ENCODE measurements at regions not wholly inside any gene's neighbourhood (a gene's known extent, or its start where the extent isn't known, plus 50 kb on each side); places are given as distances from the start of the nearest gene placed in this dataset.

- Histone ChIP-seq H2AFZ (ENCODE audit: low read depth, low read length, poor library complexity, severe bottlenecking) (no peak overlapping the region), H3K27ac (ENCODE audit: low read depth, low read length) (no peak overlapping the region), H3K36me3 (ENCODE audit: control insufficient read depth in 1 of 2, insufficient read depth in 2 of 2, low read length in 2 of 2) (no peaks in the 10 kb centered on the region), H3K9me2 (ENCODE audit: insufficient read depth) (no peaks in the 10 kb centered on the region), H4K20me1 (ENCODE audit: insufficient read depth) (no peaks in the 10 kb centered on the region), H3K79me2 (ENCODE audit: insufficient read depth, low read length) (no peaks in the 10 kb centered on the region), H3K4me2 (ENCODE audit: low read length) (no peak overlapping the region), H3K9ac (ENCODE audit: low read length) (no peak overlapping the region), H3K4me3 (replicated peaks in 1 of 2; ENCODE audit: low read depth in 1 of 2, low read length in 2 of 2) (no peak overlapping the region), H3K4me1 (ENCODE audit: control insufficient read depth in 1 of 2, insufficient read depth in 2 of 2, low read length in 2 of 2) (peaks cover 0 to 6% of the 10 kb centered on the region in 2 experiments; a peak in 1 of 4 replicates), H3K9me3 (ENCODE audit: control insufficient read depth in 1 of 2, insufficient read depth in 1 of 2, low read depth in 1 of 2, low read length in 2 of 2) (no peaks in the 10 kb centered on the region), H3K27me3 (ENCODE audit: insufficient read depth, low read length) (no peaks in the 10 kb centered on the region)
- TF ChIP-seq SRF (IDR thresholded peaks at IDR 0.05; ENCODE audit: low read depth) (no peak), EZH2phosphoT487 (IDR thresholded peaks at IDR 0.05; ENCODE audit: borderline replicate concordance) (no peak), ZFX (IDR thresholded peaks at IDR 0.05) (no peak), CBX3 (IDR thresholded peaks at IDR 0.05; ENCODE audit: low read depth) (no peak), JUND (IDR thresholded peaks at IDR 0.05) (no peak), SP1 (IDR thresholded peaks at IDR 0.05; ENCODE audit: low read depth) (no peak)
- RAD21 ChIA-PET (ENCODE audit: low non-redundant PET in 1 of 2, low total read pairs in 2 of 2, uncharacterized antibody in 2 of 2, unreplicated experiment in 2 of 2): interaction anchor here in 1 of 2 experiments (0.9 kb wide), 1 partner anchor 11 kb away, joined by 3 read pairs; no protein-coding TSS in a partner anchor
- no TSS peak for BruUV-seq (replicated peaks)
- POLR2A ChIA-PET: no interaction called here
- ATAC-seq (peak; percentile 50; the same call in 1 of the 2 replicates), DNase-seq (ENCODE audit: low read depth, low spot score) (no peak)
- CTCF ChIA-PET: interaction anchor here (1.4 kb wide), 1 partner anchor 508 kb away, joined by 3 read pairs; no protein-coding TSS in a partner anchor
- intact Hi-C loops (cut with micrococcal nuclease): no loop called here
Measured at GRCh38 chr2:12498286-12498685, 218.4 kb upstream of the TRIB2 start.

GRCh38 chr2:12498704-12499103 lies 218.0 kb upstream of the TRIB2 start:
- intact Hi-C loops (cut with micrococcal nuclease): no loop called here
- CTCF ChIA-PET: no interaction called here
- DNase-seq (ENCODE audit: low read depth, low spot score): no peak
- TF ChIP-seq ZFX (IDR thresholded peaks at IDR 0.05): no peak
- TF ChIP-seq EGR1 (IDR thresholded peaks at IDR 0.05; ENCODE audit: low read depth): no peak
- TF ChIP-seq EZH2phosphoT487 (IDR thresholded peaks at IDR 0.05; ENCODE audit: borderline replicate concordance): no peak
- no peak for TF ChIP-seq CTCF (IDR thresholded peaks at IDR 0.05 in 2 of 3, conservative IDR thresholded peaks at IDR 0.05 in 1 of 3; ENCODE audit: borderline replicate concordance in 1 of 3, insufficient read depth in 1 of 3, low read depth in 2 of 3, low read length in 2 of 3)
- no peak for TF ChIP-seq POLR2A (IDR thresholded peaks at IDR 0.05; ENCODE audit: borderline replicate concordance, extremely low read depth, insufficient read depth, insufficient read length)
- no peak for TF ChIP-seq ATF3 (IDR thresholded peaks at IDR 0.05)
- TF ChIP-seq REST (IDR thresholded peaks at IDR 0.05; ENCODE audit: low read depth): no peak
- no peak for TF ChIP-seq TCF7L2 (IDR thresholded peaks at IDR 0.05; ENCODE audit: borderline replicate concordance, extremely low read depth, insufficient read depth, insufficient read length)
- TF ChIP-seq SRF (IDR thresholded peaks at IDR 0.05; ENCODE audit: low read depth): no peak
- TF ChIP-seq CBX3 (IDR thresholded peaks at IDR 0.05; ENCODE audit: low read depth): no peak
- no peak for TF ChIP-seq MAX (IDR thresholded peaks at IDR 0.05)
- TF ChIP-seq ELF1 (IDR thresholded peaks at IDR 0.05; ENCODE audit: borderline replicate concordance, low read depth): no peak
- TF ChIP-seq YY1 (IDR thresholded peaks at IDR 0.05; ENCODE audit: extremely low read depth, insufficient replicate concordance, low read depth, low read length): no peak
- no peak for TF ChIP-seq JUND (IDR thresholded peaks at IDR 0.05)

More at GRCh38 chr2:12498704-12499103, 218.0 kb upstream of the TRIB2 start:
- Histone ChIP-seq H3K9me2 (ENCODE audit: insufficient read depth) (no peaks in the 10 kb centered on the region), H3K9ac (ENCODE audit: low read length) (no peak overlapping the region), H3K4me2 (ENCODE audit: low read length) (no peak overlapping the region), H3K27me3 (ENCODE audit: insufficient read depth, low read length) (no peaks in the 10 kb centered on the region), H3K27ac (ENCODE audit: low read depth, low read length) (no peak overlapping the region), H3K36me3 (ENCODE audit: control insufficient read depth in 1 of 2, insufficient read depth in 2 of 2, low read length in 2 of 2) (no peaks in the 10 kb centered on the region), H3K4me3 (replicated peaks in 1 of 2; ENCODE audit: low read depth in 1 of 2, low read length in 2 of 2) (no peak overlapping the region), H3K79me2 (ENCODE audit: insufficient read depth, low read length) (no peaks in the 10 kb centered on the region), H2AFZ (ENCODE audit: low read depth, low read length, poor library complexity, severe bottlenecking) (no peak overlapping the region), H3K9me3 (ENCODE audit: control insufficient read depth in 1 of 2, insufficient read depth in 1 of 2, low read depth in 1 of 2, low read length in 2 of 2) (no peaks in the 10 kb centered on the region), H3K4me1 (ENCODE audit: control insufficient read depth in 1 of 2, insufficient read depth in 2 of 2, low read length in 2 of 2) (peaks cover 0 to 6% of the 10 kb centered on the region in 2 experiments; a peak in 1 of 4 replicates), H4K20me1 (ENCODE audit: insufficient read depth) (no peaks in the 10 kb centered on the region)
- RAD21 ChIA-PET (ENCODE audit: low non-redundant PET in 1 of 2, low total read pairs in 2 of 2, uncharacterized antibody in 2 of 2, unreplicated experiment in 2 of 2): interaction anchor here in 1 of 2 experiments (0.9 kb wide), 1 partner anchor 12 kb away, joined by 3 read pairs; no protein-coding TSS in a partner anchor
- BruUV-seq (replicated peaks): no TSS peak
- ATAC-seq: no peak
- POLR2A ChIA-PET: no interaction called here
